ENCODE measurements at regions not wholly inside any gene's neighbourhood (a gene's known extent, or its start where the extent isn't known, plus 50 kb on each side); places are given as distances from the start of the nearest gene placed in this dataset.

GRCh38 chr6:44044154-44044539, 83.1 kb downstream of the MRPL14 start:
- H3K4me3 ChIP-seq = no peak overlapping the region
- H3K27ac ChIP-seq = peak overlapping the region in 4 of 5 donors; percentile 6 to 68 (median 50)
- peaks cover 20 to 47% (median 32%) of the 10 kb centered on the region in 4 donors for H3K4me1 ChIP-seq
- H3K36me3 ChIP-seq = no peaks in the 10 kb centered on the region
- H3K9me3 ChIP-seq = no peaks in the 10 kb centered on the region
- WGBS, 5 donors = 59 to 74% (median 70%) methylated on average over 6 of the region's 6 CpGs
- TF ChIP-seq CTCF (IDR thresholded peaks at IDR 0.05) (no peak), POLR2A (IDR thresholded peaks at IDR 0.05) (no peak), POLR2AphosphoS5 (IDR thresholded peaks at IDR 0.05) (no peak), EP300 (IDR thresholded peaks at IDR 0.05) (no peak)
- DNase-seq = peak in 1 of 2 donors; percentile 70
- intact Hi-C loops (cut with DNase I; ENCODE audit: low total_unique reads) = no loop called here
- no peaks in the 10 kb centered on the region for H3K27me3 ChIP-seq

GRCh38 chr6:44043479-44044153, 83.6 kb downstream of the MRPL14 start:
- peaks cover 14 to 42% (median 26%) of the 10 kb centered on the region in 4 donors for H3K4me1 ChIP-seq
- WGBS, 5 donors = 63 to 85% (median 76%) methylated on average over 2 of the region's 2 CpGs
- H3K36me3 ChIP-seq = no peaks in the 10 kb centered on the region
- intact Hi-C loops (cut with DNase I; ENCODE audit: low total_unique reads) = no loop called here
- H3K9me3 ChIP-seq = no peaks in the 10 kb centered on the region
- peak overlapping the region in 4 of 5 donors; percentile 6 to 68 (median 50) for H3K27ac ChIP-seq
- DNase-seq = peak in 1 of 2 donors; percentile 65
- no peaks in the 10 kb centered on the region for H3K27me3 ChIP-seq
- TF ChIP-seq POLR2A (IDR thresholded peaks at IDR 0.05) (no peak), EP300 (IDR thresholded peaks at IDR 0.05) (no peak), CTCF (IDR thresholded peaks at IDR 0.05) (no peak), POLR2AphosphoS5 (IDR thresholded peaks at IDR 0.05) (no peak)
- H3K4me3 ChIP-seq = no peak overlapping the region

- peaks cover 12 to 36% (median 22%) of the 10 kb centered on the region in 4 donors for H3K4me1 ChIP-seq
- peak overlapping the region; percentile 6 to 68 (median 16) for H3K27ac ChIP-seq
- intact Hi-C loops (cut with DNase I; ENCODE audit: low total_unique reads) = no loop called here
- 28 to 45% (median 33%) methylated on average over 1 of the region's 1 CpG for WGBS, 5 donors
- no peaks in the 10 kb centered on the region for H3K27me3 ChIP-seq
- no peaks in the 10 kb centered on the region for H3K36me3 ChIP-seq
- peak in 1 of 2 donors; percentile 51 for DNase-seq
- TF ChIP-seq POLR2AphosphoS5 (IDR thresholded peaks at IDR 0.05) (peak in 1 of 3 donors; percentile 6), CTCF (IDR thresholded peaks at IDR 0.05) (no peak), EP300 (IDR thresholded peaks at IDR 0.05) (no peak), POLR2A (IDR thresholded peaks at IDR 0.05) (no peak)
- no peak overlapping the region for H3K4me3 ChIP-seq
- H3K9me3 ChIP-seq = no peaks in the 10 kb centered on the region
These were observed 84.2 kb downstream of the MRPL14 start for GRCh38 chr6:44042989-44043478.

GRCh38 chr6:44042261-44042988, 84.8 kb downstream of the MRPL14 start:
- no peaks in the 10 kb centered on the region for H3K27me3 ChIP-seq
- H3K36me3 ChIP-seq = no peaks in the 10 kb centered on the region
- H3K4me3 ChIP-seq = no peak overlapping the region
- intact Hi-C loops (cut with DNase I; ENCODE audit: low total_unique reads) = no loop called here
- H3K9me3 ChIP-seq = no peaks in the 10 kb centered on the region
- DNase-seq = no peak
- H3K27ac ChIP-seq = peak overlapping the region; percentile 6 to 68 (median 16)
- TF ChIP-seq EP300 (IDR thresholded peaks at IDR 0.05) (no peak), POLR2AphosphoS5 (IDR thresholded peaks at IDR 0.05) (no peak)
- peaks cover 10 to 32% (median 22%) of the 10 kb centered on the region in 4 donors for H3K4me1 ChIP-seq
- 71 to 93% (median 87%) methylated on average over 1 to 4 of the region's 4 CpGs for WGBS, 5 donors
